ENCODE measurements at regions not wholly inside any gene's neighbourhood (a gene's known extent, or its start where the extent isn't known, plus 50 kb on each side); places are given as distances from the start of the nearest gene placed in this dataset.

DNA sequence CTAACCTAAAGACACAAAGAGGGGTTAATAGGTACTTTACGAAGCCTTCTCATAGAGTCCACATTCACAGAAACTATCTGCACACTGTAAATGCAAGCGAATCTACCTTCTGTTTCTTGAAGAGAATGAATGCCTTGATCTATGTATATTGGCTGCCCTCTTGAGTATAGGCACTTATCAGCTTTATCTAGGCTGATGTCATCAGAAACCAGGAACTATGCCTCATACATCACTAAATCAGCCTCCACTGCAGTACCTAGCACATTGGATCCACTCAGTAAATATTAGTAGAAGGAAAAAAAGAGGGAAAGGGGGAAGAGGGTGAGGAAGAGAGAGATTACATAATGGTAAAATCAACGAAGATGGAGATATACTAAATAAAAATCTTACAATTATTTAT, 477.1 kb downstream of the CAAP1 start:
- TF ChIP-seq CTCF (IDR thresholded peaks at IDR 0.05), result no peak
- TF ChIP-seq POLR2A (IDR thresholded peaks at IDR 0.05), result no peak
